Astrocyte (in vitro differentiated cells and primary cell): ENCODE measurements at regions not wholly inside any gene's neighbourhood (a gene's known extent, or its start where the extent isn't known, plus 50 kb on each side); places are given as distances from the start of the nearest gene placed in this dataset.

Source experiments
- EZH2 ChIP-seq: IDR thresholded peaks from 2 replicates; pipeline ENCODE4 v1.6.1; 2012; ENCODE audit warnings: mild to moderate bottlenecking, low read length, inconsistent platforms; ENCODE audit not compliant: insufficient read depth
- TF ChIP-seq, protein P1 (sequence below): IDR thresholded peaks from 2 replicates; pipeline ENCODE4 v1.5.1; 2011; ENCODE audit warnings: low read depth, mild to moderate bottlenecking, inconsistent platforms, low read length, moderate library complexity; ENCODE audit not compliant: insufficient read depth

GRCh38 chr16:60727851-60728250 is 1308.4 kb downstream of the CDH8 start:
- TF ChIP-seq, protein P1, sequence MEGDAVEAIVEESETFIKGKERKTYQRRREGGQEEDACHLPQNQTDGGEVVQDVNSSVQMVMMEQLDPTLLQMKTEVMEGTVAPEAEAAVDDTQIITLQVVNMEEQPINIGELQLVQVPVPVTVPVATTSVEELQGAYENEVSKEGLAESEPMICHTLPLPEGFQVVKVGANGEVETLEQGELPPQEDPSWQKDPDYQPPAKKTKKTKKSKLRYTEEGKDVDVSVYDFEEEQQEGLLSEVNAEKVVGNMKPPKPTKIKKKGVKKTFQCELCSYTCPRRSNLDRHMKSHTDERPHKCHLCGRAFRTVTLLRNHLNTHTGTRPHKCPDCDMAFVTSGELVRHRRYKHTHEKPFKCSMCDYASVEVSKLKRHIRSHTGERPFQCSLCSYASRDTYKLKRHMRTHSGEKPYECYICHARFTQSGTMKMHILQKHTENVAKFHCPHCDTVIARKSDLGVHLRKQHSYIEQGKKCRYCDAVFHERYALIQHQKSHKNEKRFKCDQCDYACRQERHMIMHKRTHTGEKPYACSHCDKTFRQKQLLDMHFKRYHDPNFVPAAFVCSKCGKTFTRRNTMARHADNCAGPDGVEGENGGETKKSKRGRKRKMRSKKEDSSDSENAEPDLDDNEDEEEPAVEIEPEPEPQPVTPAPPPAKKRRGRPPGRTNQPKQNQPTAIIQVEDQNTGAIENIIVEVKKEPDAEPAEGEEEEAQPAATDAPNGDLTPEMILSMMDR: no peak
- TF ChIP-seq EZH2: no peak
